ENCODE measurements at regions not wholly inside any gene's neighbourhood (a gene's known extent, or its start where the extent isn't known, plus 50 kb on each side); places are given as distances from the start of the nearest gene placed in this dataset.

DNA sequence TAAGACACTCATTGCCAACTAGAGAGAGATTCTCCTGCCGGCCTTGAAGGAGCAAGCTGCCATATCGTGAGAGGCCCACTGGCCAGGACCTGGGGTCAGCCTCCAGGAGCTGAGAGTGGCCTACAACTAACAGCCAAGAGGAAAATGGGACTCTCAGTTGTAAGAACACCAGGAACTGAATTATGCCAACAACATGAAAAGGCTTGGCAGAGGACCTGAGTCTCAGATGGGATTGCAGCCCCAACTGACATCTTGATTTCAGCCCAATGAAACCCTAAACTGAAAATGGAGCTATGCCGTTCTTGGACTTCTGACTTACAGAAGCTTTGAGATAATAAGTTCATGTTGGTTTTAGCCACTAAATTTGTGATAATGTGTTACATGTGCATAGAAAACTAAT, 193.5 kb upstream of the LRFN2 start (continued):
- TF ChIP-seq ETS1 (CRISPR knock-in tag; IDR thresholded peaks at IDR 0.05), result no peak
- TF ChIP-seq ETV6 (CRISPR knock-in tag; conservative IDR thresholded peaks at IDR 0.05), result no peak
- TF ChIP-seq ZNF607 (CRISPR knock-in tag; IDR thresholded peaks at IDR 0.05; ENCODE audit: borderline replicate concordance), result no peak
- no peak for TF ChIP-seq ZBTB8A (CRISPR knock-in tag; IDR thresholded peaks at IDR 0.05; ENCODE audit: borderline replicate concordance, low read depth)
- no peak for TF ChIP-seq KLF16 (CRISPR knock-in tag; IDR thresholded peaks at IDR 0.05)
- no peak for TF ChIP-seq ZNF282 (IDR thresholded peaks at IDR 0.05; ENCODE audit: partially characterized antibody)
- TF ChIP-seq, protein P1, sequence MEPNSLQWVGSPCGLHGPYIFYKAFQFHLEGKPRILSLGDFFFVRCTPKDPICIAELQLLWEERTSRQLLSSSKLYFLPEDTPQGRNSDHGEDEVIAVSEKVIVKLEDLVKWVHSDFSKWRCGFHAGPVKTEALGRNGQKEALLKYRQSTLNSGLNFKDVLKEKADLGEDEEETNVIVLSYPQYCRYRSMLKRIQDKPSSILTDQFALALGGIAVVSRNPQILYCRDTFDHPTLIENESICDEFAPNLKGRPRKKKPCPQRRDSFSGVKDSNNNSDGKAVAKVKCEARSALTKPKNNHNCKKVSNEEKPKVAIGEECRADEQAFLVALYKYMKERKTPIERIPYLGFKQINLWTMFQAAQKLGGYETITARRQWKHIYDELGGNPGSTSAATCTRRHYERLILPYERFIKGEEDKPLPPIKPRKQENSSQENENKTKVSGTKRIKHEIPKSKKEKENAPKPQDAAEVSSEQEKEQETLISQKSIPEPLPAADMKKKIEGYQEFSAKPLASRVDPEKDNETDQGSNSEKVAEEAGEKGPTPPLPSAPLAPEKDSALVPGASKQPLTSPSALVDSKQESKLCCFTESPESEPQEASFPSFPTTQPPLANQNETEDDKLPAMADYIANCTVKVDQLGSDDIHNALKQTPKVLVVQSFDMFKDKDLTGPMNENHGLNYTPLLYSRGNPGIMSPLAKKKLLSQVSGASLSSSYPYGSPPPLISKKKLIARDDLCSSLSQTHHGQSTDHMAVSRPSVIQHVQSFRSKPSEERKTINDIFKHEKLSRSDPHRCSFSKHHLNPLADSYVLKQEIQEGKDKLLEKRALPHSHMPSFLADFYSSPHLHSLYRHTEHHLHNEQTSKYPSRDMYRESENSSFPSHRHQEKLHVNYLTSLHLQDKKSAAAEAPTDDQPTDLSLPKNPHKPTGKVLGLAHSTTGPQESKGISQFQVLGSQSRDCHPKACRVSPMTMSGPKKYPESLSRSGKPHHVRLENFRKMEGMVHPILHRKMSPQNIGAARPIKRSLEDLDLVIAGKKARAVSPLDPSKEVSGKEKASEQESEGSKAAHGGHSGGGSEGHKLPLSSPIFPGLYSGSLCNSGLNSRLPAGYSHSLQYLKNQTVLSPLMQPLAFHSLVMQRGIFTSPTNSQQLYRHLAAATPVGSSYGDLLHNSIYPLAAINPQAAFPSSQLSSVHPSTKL (CRISPR knock-in tag; IDR thresholded peaks at IDR 0.05), result no peak
- no peak for TF ChIP-seq RARG (CRISPR knock-in tag; IDR thresholded peaks at IDR 0.05; ENCODE audit: low read depth)
- no peak for TF ChIP-seq ZNF552 (CRISPR knock-in tag; IDR thresholded peaks at IDR 0.05; ENCODE audit: borderline replicate concordance)
- TF ChIP-seq SIX4 (CRISPR knock-in tag; IDR thresholded peaks at IDR 0.05), result no peak
- no peak for TF ChIP-seq HDAC1 (CRISPR knock-in tag; IDR thresholded peaks at IDR 0.05)
